ENCODE measurements at regions not wholly inside any gene's neighbourhood (a gene's known extent, or its start where the extent isn't known, plus 50 kb on each side); places are given as distances from the start of the nearest gene placed in this dataset.

GRCh38 chr9:129411501-129412175, 209.3 kb downstream of the C9orf50 start:
- Histone ChIP-seq H3K4me3 (ENCODE audit: low read length) (no peak overlapping the region), H3K9me3 (ENCODE audit: control insufficient read depth, insufficient read depth, low read length) (no peaks in the 10 kb centered on the region), H3K27me3 (ENCODE audit: control insufficient read depth, insufficient read depth, low read length) (no peaks in the 10 kb centered on the region), H3K27ac (ENCODE audit: low read length) (no peak overlapping the region), H3K4me1 (ENCODE audit: control insufficient read depth, insufficient read depth, low read length) (peaks cover 45% of the 10 kb centered on the region), H3K36me3 (ENCODE audit: control insufficient read depth, insufficient read depth, low read length) (no peaks in the 10 kb centered on the region)
- peaks cover 17 to 47% of the 10 kb centered on the region in 2 donors for H3K4me1 Mint-ChIP-seq
- WGBS (ENCODE audit: insufficient coverage), result 97% methylated on average over 14 of the region's 19 CpGs
- peaks cover 0 to 7% of the 10 kb centered on the region in 2 donors for H3K27me3 Mint-ChIP-seq (ENCODE audit: low read depth in 2 of 2)
- DNase-seq (no peak), ATAC-seq (no peak)
- peak overlapping the region; percentile 50 for H3K4me3 Mint-ChIP-seq
- intact Hi-C loops (cut with micrococcal nuclease), result loop anchor here (2.0 kb wide), 2 partner anchors 77 to 199 kb away; no protein-coding TSS in a partner anchor
- TF ChIP-seq CTCF (IDR thresholded peaks at IDR 0.05), result no peak
- H3K36me3 Mint-ChIP-seq, result no peaks in the 10 kb centered on the region
- H3K27ac Mint-ChIP-seq, result peak overlapping the region; percentile 80 to 99
- H3K9me3 Mint-ChIP-seq, result peaks cover 6 to 9% of the 10 kb centered on the region in 2 donors

DNA sequence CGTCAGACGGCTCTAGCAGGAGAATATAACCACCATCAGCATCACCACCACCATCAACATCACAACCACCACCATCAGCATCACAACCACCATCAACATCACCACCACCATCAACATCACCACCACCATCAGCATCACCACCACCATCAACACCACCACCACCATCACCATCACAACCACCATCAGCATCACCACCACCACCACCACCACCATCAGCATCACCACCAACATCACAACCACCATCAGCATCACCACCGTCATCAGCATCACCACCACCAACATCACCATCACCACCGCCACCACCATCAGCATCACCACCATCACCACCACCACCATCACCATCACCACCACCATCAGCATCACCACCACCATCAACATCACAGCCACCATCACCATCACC, 210.7 kb downstream of the C9orf50 start:
- H3K4me1 ChIP-seq (ENCODE audit: control insufficient read depth, insufficient read depth, low read length), result peaks cover 41% of the 10 kb centered on the region
- no peak for TF ChIP-seq CTCF (IDR thresholded peaks at IDR 0.05)
- no peaks in the 10 kb centered on the region for H3K36me3 ChIP-seq (ENCODE audit: control insufficient read depth, insufficient read depth, low read length)
- no peaks in the 10 kb centered on the region for H3K36me3 Mint-ChIP-seq
- peaks cover 0 to 9% of the 10 kb centered on the region in 2 donors for H3K27me3 Mint-ChIP-seq (ENCODE audit: low read depth in 2 of 2)
- H3K4me1 Mint-ChIP-seq, result peaks cover 17 to 53% of the 10 kb centered on the region in 2 donors
- no peak overlapping the region for H3K4me3 ChIP-seq (ENCODE audit: low read length)
- peaks cover 6 to 9% of the 10 kb centered on the region in 2 donors for H3K9me3 Mint-ChIP-seq
- H3K9me3 ChIP-seq (ENCODE audit: control insufficient read depth, insufficient read depth, low read length), result no peaks in the 10 kb centered on the region
- intact Hi-C loops (cut with micrococcal nuclease), result no loop called here
- H3K27ac ChIP-seq (ENCODE audit: low read length), result peak overlapping the region; percentile 66
- ATAC-seq (peak in 2 of 3 donors; percentile 4 to 10), DNase-seq (peak in 1 of 2 donors; percentile 65)
- no peaks in the 10 kb centered on the region for H3K27me3 ChIP-seq (ENCODE audit: control insufficient read depth, insufficient read depth, low read length)
- 43% methylated on average over 3 of the region's 4 CpGs for WGBS (ENCODE audit: insufficient coverage)
- peak overlapping the region; percentile 25 for H3K4me3 Mint-ChIP-seq
- peak overlapping the region; percentile 80 to 99 for H3K27ac Mint-ChIP-seq

DNA sequence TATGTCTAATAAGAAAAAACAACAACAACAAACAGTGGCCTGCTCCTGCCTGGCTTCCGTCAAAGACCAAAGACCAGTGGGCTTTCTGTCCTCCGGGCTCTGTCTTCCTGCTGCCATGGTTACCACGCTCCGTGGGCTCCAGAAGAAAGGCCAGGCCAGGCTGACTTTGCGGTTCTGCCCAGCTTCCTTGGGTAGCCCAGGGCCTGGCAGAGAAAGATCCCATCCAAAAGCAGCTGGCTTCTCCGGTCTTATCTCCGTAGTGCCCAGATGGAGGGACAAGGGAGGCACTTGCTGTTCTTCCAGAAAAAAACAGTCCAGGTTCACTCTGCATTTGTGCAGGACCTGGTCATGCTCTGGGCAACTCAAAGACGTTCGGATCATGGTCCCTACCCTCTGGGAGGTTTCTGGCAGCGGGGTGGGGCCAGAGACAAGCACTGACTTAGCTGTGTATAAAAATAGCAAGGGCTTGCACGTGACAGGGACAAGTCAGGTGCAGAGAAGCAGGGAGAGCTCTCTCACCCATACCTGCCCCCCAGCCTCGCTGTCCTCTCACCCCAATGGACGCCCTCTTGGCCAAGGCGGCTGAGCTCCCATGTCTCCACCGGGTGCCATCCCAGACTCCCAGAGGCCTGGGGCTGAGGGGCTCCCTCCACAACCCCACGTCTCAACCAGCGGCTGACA, 212.2 kb downstream of the C9orf50 start:
- intact Hi-C loops (cut with micrococcal nuclease), result no loop called here
- peaks cover 26% of the 10 kb centered on the region for H3K4me1 ChIP-seq (ENCODE audit: control insufficient read depth, insufficient read depth, low read length)
- TF ChIP-seq CTCF (IDR thresholded peaks at IDR 0.05), result no peak
- H3K4me3 Mint-ChIP-seq, result no peak overlapping the region
- H3K9me3 ChIP-seq (ENCODE audit: control insufficient read depth, insufficient read depth, low read length), result no peaks in the 10 kb centered on the region
- peaks cover 6 to 9% of the 10 kb centered on the region in 2 donors for H3K9me3 Mint-ChIP-seq
- peaks cover 12 to 48% of the 10 kb centered on the region in 2 donors for H3K4me1 Mint-ChIP-seq
- DNase-seq (no peak), ATAC-seq (no peak)
- peaks cover 0 to 12% of the 10 kb centered on the region in 2 donors for H3K27me3 Mint-ChIP-seq (ENCODE audit: low read depth in 2 of 2)
- 80% methylated on average over 17 of the region's 17 CpGs for WGBS (ENCODE audit: insufficient coverage)
- no peaks in the 10 kb centered on the region for H3K36me3 ChIP-seq (ENCODE audit: control insufficient read depth, insufficient read depth, low read length)
- peak overlapping the region; percentile 35 to 37 for H3K27ac Mint-ChIP-seq
- no peak overlapping the region for H3K4me3 ChIP-seq (ENCODE audit: low read length)
- H3K27ac ChIP-seq (ENCODE audit: low read length), result no peak overlapping the region
- H3K27me3 ChIP-seq (ENCODE audit: control insufficient read depth, insufficient read depth, low read length), result no peaks in the 10 kb centered on the region
- H3K36me3 Mint-ChIP-seq, result no peaks in the 10 kb centered on the region

Data from natural killer cell (primary cell).